Fibroblast of lung (primary cell): ENCODE measurements at regions not wholly inside any gene's neighbourhood (a gene's known extent, or its start where the extent isn't known, plus 50 kb on each side); places are given as distances from the start of the nearest gene placed in this dataset.

ENCODE experiments used
- DNase-seq, 2 donors: peaks; one replicate each; pipeline versions ENCODE4 v3.0.0 to v3.0.0-alpha.2; 2010; ENCODE audit warnings: low read depth in 2 of 2
- H2AFZ ChIP-seq: 2 replicates; pipeline ENCODE4 v1.5.1; 2012; ENCODE audit warnings: low read length, control low read depth, inconsistent platforms
- H3K27ac ChIP-seq: 2 replicates; pipeline ENCODE4 v1.5.1; 2011; ENCODE audit warnings: low read length, control low read depth; ENCODE audit not compliant: insufficient read depth
- H3K27me3 ChIP-seq: 2 replicates; pipeline ENCODE4 v1.5.1; 2011; ENCODE audit warnings: mild to moderate bottlenecking, low read length; ENCODE audit not compliant: control insufficient read depth, insufficient read depth
- H3K36me3 ChIP-seq: 2 replicates; pipeline ENCODE4 v1.5.1; 2011; ENCODE audit warnings: low read length; ENCODE audit not compliant: control insufficient read depth, insufficient read depth
- H3K4me1 ChIP-seq: 2 replicates; pipeline ENCODE4 v1.5.1; 2011; ENCODE audit warnings: low read length; ENCODE audit not compliant: control insufficient read depth, insufficient read depth; ENCODE audit errors: extremely low read depth
- H3K4me2 ChIP-seq: 2 replicates; pipeline ENCODE4 v1.5.1; 2011; ENCODE audit warnings: low read length, control low read depth; ENCODE audit not compliant: insufficient read depth; ENCODE audit errors: extremely low read depth
- H3K4me3 ChIP-seq, 4 experiments: fragments of 200-600 bp in 1 of 4; sonication (generic) in 1 of 4; replicated peaks in 1 of 4; 2 replicates each; pipeline ENCODE4 v1.5.1; 2011 to 2016; ENCODE audit warnings: low read length in 4 of 4, low read depth in 3 of 4, mild to moderate bottlenecking in 3 of 4, control low read depth in 2 of 4, inconsistent platforms in 1 of 4, mixed read lengths in 1 of 4; ENCODE audit not compliant: insufficient read depth in 1 of 4; ENCODE audit errors: control extremely low read depth in 1 of 4
- H3K79me2 ChIP-seq: 2 replicates; pipeline ENCODE4 v1.5.1; 2012; ENCODE audit warnings: mild to moderate bottlenecking, low read length, inconsistent platforms; ENCODE audit not compliant: control insufficient read depth, insufficient read depth
- H3K9ac ChIP-seq: 2 replicates; pipeline ENCODE4 v1.5.1; 2011; ENCODE audit warnings: mild to moderate bottlenecking, low read length, control low read depth; ENCODE audit not compliant: insufficient read depth
- H3K9me3 ChIP-seq: 2 replicates; pipeline ENCODE4 v1.5.1; 2012; ENCODE audit warnings: low read depth, low read length; ENCODE audit not compliant: control insufficient read depth, insufficient read depth
- H4K20me1 ChIP-seq: 2 replicates; pipeline ENCODE4 v1.5.1; 2011; ENCODE audit warnings: low read length; ENCODE audit not compliant: control insufficient read depth, insufficient read depth; ENCODE audit errors: extremely low read depth
- EZH2 ChIP-seq: IDR thresholded peaks from 2 replicates; pipeline ENCODE4 v1.5.1; 2012; ENCODE audit warnings: low read length, control low read depth, mild to moderate bottlenecking; ENCODE audit errors: missing control alignments
- TF ChIP-seq, protein P1 (sequence below), 2 donors: IDR thresholded peaks in 1 of 2; conservative IDR thresholded peaks in 1 of 2; 1 replicate in 1 of 2; 2 replicates in 1 of 2; pipeline ENCODE4 v1.5.1; 2011 to 2012; ENCODE audit warnings: low read length in 2 of 2, control low read depth in 1 of 2, inconsistent platforms in 1 of 2, low read depth in 1 of 2, mild to moderate bottlenecking in 1 of 2

DNA sequence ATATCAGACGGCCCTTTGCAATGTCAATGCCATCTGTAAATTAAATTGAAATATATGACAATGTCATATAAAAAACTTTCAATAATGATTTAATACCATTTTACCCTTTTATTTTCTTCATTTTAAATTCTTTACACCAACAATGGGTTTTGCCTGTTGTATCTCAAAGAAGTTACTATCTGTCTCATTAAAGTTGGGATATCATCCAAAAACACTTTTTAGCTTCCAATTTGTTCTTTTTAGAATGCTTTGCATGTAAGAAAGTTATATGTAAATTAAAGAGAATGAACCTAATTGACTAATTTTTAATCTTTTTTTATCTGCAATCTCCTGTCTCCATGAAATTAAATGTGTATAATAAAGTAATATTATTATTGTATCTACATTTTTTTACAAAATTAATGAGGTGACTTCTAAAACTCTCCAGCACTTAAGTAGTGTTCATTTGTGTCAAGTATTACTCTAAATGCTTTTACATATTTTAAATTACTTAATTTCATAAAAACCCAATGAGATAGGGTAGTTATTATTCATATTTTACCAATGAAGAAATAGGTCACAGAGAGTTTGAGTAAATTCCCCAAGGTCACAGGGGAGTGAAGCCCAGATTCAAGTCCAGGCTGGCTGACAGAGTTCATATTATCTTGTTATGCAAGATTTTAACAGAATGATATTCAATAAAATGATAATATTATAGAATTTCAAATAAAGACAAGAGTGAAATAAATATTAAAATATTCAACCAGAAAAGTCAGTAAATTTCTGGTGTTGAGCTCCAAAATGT is 673.0 kb upstream of the FLRT2 start:
- Histone ChIP-seq H3K9me3 (no peaks in the 10 kb centered on the region), H3K4me3 (no peak overlapping the region), H2AFZ (no peak overlapping the region), H3K79me2 (no peaks in the 10 kb centered on the region), H3K36me3 (no peaks in the 10 kb centered on the region), H3K27ac (no peak overlapping the region), H3K4me2 (no peak overlapping the region), H3K9ac (no peak overlapping the region), H3K4me1 (no peaks in the 10 kb centered on the region), H4K20me1 (no peaks in the 10 kb centered on the region), H3K27me3 (no peaks in the 10 kb centered on the region)
- no peak for TF ChIP-seq EZH2
- TF ChIP-seq, protein P1, sequence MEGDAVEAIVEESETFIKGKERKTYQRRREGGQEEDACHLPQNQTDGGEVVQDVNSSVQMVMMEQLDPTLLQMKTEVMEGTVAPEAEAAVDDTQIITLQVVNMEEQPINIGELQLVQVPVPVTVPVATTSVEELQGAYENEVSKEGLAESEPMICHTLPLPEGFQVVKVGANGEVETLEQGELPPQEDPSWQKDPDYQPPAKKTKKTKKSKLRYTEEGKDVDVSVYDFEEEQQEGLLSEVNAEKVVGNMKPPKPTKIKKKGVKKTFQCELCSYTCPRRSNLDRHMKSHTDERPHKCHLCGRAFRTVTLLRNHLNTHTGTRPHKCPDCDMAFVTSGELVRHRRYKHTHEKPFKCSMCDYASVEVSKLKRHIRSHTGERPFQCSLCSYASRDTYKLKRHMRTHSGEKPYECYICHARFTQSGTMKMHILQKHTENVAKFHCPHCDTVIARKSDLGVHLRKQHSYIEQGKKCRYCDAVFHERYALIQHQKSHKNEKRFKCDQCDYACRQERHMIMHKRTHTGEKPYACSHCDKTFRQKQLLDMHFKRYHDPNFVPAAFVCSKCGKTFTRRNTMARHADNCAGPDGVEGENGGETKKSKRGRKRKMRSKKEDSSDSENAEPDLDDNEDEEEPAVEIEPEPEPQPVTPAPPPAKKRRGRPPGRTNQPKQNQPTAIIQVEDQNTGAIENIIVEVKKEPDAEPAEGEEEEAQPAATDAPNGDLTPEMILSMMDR (conservative IDR thresholded peaks at IDR 0.05 in 1 of 2, IDR thresholded peaks at IDR 0.05 in 1 of 2; ENCODE audit: low read depth in 1 of 2, low read length in 2 of 2) = no peak
- no peak for DNase-seq

DNA sequence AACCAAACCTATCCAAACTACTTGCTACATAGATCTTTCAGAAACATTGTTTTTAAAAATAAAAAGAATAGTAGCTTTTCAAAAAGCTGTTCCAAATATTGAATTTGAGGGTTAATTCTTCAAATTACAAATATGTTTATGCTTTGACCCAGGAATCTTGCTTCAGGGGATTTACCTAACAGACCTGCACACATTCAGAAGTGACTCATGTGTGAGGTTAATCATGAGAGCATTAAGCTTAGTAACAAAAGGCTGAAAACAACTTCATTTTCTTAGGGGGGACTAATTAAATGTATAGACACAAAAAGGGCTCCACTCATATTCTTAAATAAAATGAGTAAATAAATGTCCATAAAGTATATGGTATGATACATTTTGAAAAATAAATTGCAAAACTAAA is 672.4 kb upstream of the FLRT2 start:
- no peak overlapping the region for H3K27ac ChIP-seq
- no peaks in the 10 kb centered on the region for H4K20me1 ChIP-seq
- H3K9me3 ChIP-seq = no peaks in the 10 kb centered on the region
- H3K4me3 ChIP-seq = no peak overlapping the region
- H3K4me1 ChIP-seq = no peaks in the 10 kb centered on the region
- no peak for DNase-seq
- no peak overlapping the region for H3K9ac ChIP-seq
- no peak overlapping the region for H2AFZ ChIP-seq
- H3K36me3 ChIP-seq = no peaks in the 10 kb centered on the region
- no peak for TF ChIP-seq EZH2
- TF ChIP-seq, protein P1 (conservative IDR thresholded peaks at IDR 0.05 in 1 of 2, IDR thresholded peaks at IDR 0.05 in 1 of 2; ENCODE audit: low read depth in 1 of 2, low read length in 2 of 2) = no peak
- H3K79me2 ChIP-seq = no peaks in the 10 kb centered on the region
- no peak overlapping the region for H3K4me2 ChIP-seq
- no peaks in the 10 kb centered on the region for H3K27me3 ChIP-seq

DNA sequence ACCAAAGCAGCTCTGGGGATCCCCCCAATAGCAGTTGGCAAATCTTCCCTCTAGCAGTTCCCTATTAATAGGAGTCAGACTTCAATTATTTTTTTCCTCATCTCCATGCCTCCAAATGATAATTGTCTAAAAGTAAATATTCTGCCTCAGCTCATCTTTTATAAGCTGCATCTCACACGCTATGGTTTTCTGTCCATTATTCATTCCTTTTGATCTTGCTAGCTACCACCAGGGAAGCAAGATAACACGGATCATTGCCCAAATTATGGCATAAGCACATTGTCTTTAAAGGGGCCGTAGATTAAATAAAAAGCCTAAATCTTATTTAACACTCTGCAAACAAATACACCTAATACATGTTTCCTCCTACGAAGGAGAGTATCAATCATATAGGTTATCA is 670.8 kb upstream of the FLRT2 start:
- Histone ChIP-seq H3K4me2 (no peak overlapping the region), H3K4me3 (no peak overlapping the region), H3K4me1 (no peaks in the 10 kb centered on the region), H4K20me1 (no peaks in the 10 kb centered on the region), H3K9me3 (no peaks in the 10 kb centered on the region), H3K36me3 (no peaks in the 10 kb centered on the region), H3K9ac (no peak overlapping the region), H3K79me2 (no peaks in the 10 kb centered on the region), H3K27ac (no peak overlapping the region), H3K27me3 (no peaks in the 10 kb centered on the region), H2AFZ (no peak overlapping the region)
- TF ChIP-seq, protein P1 (conservative IDR thresholded peaks at IDR 0.05 in 1 of 2, IDR thresholded peaks at IDR 0.05 in 1 of 2; ENCODE audit: low read depth in 1 of 2, low read length in 2 of 2) = no peak
- TF ChIP-seq EZH2 = no peak
- DNase-seq = peak in 1 of 2 donors; percentile 6
